AG04450 (cell line): ENCODE measurements at regions not wholly inside any gene's neighbourhood (a gene's known extent, or its start where the extent isn't known, plus 50 kb on each side); places are given as distances from the start of the nearest gene placed in this dataset.

ENCODE experiments used
- CTCF ChIA-PET: fragments of 300-600, 350-600 bp; formaldehyde crosslinking; extraction: SDS; loops from one replicate; lab custom pipeline; 2022; ENCODE audit warnings: antibody characterized with exemption, inconsistent platforms; lab: Charles Lee
- POLR2A ChIA-PET: fragments of 350-600 bp; formaldehyde crosslinking; extraction: SDS; loops from one replicate; lab custom pipeline; 2021; ENCODE audit warnings: antibody characterized with exemption, inconsistent platforms; lab: Yijun Ruan, JAX
- DNase-seq: peaks from one replicate; pipeline ENCODE4 v3.0.0-alpha.2; 2011; ENCODE audit warnings: low read depth, low spot score
- H3K27ac ChIP-seq: one replicate; pipeline ENCODE4 v1.5.1; 2012; ENCODE audit warnings: low read depth, low read length, control low read depth
- H3K27me3 ChIP-seq: one replicate; pipeline ENCODE4 v1.6.0; 2012; ENCODE audit warnings: low read length; ENCODE audit not compliant: control insufficient read depth, insufficient read depth
- H3K4me3 ChIP-seq: 2 replicates; pipeline ENCODE4 v1.5.1; 2011; ENCODE audit warnings: mild to moderate bottlenecking, low read depth, low read length, control low read depth
- H3K9me3 ChIP-seq: 2 replicates; pipeline ENCODE4 v1.5.1; 2012; ENCODE audit warnings: low read length; ENCODE audit not compliant: control insufficient read depth, insufficient read depth
- TF ChIP-seq, protein P1 (sequence below): IDR thresholded peaks from 2 replicates; pipeline ENCODE4 v1.5.1; 2011; ENCODE audit warnings: low read depth, low read length, control low read depth, inconsistent platforms

DNA sequence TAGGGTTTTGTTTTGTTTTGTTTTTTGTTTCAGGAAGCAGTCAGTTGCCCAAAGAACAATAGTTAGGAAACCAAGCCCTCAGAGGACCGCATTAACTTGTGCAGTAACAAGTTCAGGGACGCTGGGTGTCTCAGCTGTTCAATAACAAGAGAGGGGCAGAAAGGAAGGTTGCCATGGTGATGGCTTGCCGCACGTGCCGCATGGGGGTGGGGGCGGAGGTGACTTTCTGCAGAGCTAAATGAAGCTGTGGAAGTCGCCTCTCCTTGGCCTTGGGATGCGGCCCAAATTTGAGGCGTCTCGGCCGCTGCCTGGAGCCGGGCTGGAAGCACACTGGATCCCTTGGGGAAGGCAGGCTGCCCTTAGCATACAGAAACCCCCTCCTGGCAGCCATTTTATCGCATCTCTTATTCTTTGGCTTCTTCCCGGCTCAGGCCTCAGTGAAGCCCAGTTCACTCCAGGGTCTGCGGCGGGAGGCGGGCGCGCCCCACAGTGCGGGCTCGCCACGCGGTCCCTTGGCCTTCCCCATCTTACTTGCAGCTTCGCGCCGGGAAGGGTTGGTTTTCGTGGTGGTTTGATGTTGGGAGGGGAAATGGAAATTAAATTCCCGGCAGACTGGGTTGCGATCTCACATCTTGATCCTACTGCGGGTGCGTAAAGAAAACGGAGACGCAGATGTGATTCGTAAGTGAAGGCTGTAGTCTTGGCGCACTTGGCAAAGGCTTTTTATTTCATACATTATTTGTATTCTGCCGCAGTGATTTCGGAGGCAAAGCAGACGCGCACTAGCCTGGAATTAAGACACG lies 94.3 kb downstream of the SLC17A6 start:
- H3K27ac ChIP-seq: peak overlapping the region; percentile 63
- TF ChIP-seq, protein P1, sequence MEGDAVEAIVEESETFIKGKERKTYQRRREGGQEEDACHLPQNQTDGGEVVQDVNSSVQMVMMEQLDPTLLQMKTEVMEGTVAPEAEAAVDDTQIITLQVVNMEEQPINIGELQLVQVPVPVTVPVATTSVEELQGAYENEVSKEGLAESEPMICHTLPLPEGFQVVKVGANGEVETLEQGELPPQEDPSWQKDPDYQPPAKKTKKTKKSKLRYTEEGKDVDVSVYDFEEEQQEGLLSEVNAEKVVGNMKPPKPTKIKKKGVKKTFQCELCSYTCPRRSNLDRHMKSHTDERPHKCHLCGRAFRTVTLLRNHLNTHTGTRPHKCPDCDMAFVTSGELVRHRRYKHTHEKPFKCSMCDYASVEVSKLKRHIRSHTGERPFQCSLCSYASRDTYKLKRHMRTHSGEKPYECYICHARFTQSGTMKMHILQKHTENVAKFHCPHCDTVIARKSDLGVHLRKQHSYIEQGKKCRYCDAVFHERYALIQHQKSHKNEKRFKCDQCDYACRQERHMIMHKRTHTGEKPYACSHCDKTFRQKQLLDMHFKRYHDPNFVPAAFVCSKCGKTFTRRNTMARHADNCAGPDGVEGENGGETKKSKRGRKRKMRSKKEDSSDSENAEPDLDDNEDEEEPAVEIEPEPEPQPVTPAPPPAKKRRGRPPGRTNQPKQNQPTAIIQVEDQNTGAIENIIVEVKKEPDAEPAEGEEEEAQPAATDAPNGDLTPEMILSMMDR: no peak
- no peaks in the 10 kb centered on the region; the same call in 1 of the 2 replicates for H3K9me3 ChIP-seq
- CTCF ChIA-PET: no interaction called here
- no peaks in the 10 kb centered on the region for H3K27me3 ChIP-seq
- POLR2A ChIA-PET: no interaction called here
- peak overlapping the region; percentile 41 for H3K4me3 ChIP-seq
- no peak for DNase-seq

DNA sequence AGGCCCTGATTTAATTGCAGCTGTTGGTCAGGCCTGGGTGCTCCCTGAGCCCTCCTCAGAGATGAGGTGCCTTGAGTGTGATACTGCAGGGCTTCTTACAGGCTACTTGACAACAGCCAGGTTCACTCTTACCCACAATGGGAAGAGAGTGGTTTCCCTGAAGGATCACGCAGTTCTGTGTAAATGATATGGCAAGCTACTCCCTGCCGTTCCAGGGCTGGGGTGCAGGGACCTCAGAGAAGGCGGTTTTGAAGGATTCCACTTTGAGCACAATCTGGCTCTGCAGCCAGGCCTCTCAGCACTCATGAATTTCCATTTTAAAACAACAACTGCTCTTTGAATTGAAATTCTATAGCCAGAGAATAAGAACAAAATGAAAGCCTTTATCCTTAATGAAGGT lies 92.9 kb downstream of the SLC17A6 start:
- Histone ChIP-seq H3K27me3 (no peaks in the 10 kb centered on the region), H3K27ac (no peak overlapping the region), H3K4me3 (no peak overlapping the region), H3K9me3 (no peaks in the 10 kb centered on the region; the same call in 1 of the 2 replicates)
- TF ChIP-seq, protein P1: no peak
- ChIA-PET CTCF (no interaction called here), POLR2A (no interaction called here)
- DNase-seq: no peak

DNA sequence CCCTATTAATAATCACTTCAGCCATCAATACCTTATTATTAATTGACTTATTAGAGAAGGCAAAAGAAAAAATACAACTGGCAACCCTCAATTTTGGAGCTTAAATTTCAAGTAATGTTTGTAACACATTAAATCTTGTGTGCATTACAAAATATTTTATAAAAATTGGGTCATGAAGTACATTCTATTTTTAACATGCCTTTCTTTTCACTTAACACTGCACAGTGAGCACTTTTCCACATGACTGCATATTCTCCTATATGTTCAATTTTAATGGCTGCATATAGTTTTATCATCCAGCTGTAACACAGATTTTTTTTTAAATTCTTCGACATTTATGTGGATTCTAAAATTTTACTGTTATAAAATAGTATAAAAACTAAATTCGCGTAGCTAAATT lies 92.5 kb downstream of the SLC17A6 start:
- POLR2A ChIA-PET: no interaction called here
- CTCF ChIA-PET: interaction anchor here (1.0 kb wide), 1 partner anchor 357 kb away, joined by 5 read pairs; no protein-coding TSS in a partner anchor
- Histone ChIP-seq H3K9me3 (no peaks in the 10 kb centered on the region; the same call in 1 of the 2 replicates), H3K27ac (no peak overlapping the region), H3K27me3 (no peaks in the 10 kb centered on the region), H3K4me3 (no peak overlapping the region)
- TF ChIP-seq, protein P1: no peak
- DNase-seq: no peak

DNA sequence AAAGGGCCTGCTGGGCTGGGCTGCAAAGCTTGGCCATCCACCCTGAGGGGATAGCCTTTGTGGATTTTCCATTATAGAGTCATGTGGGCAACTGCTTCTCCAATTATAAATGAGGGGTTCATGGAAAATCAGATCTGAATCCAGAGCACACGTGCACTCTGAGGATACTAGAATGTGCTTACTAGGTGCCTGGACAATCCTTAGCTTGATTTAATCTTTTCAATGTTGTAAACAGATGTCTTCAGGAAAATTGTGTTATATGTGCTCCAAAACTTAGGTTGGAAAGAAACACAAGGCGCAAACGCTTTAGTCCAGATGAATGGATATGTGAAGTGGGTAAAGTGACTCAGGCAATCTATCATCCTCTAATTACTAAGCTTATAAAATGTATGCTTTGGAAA lies 92.0 kb downstream of the SLC17A6 start:
- TF ChIP-seq, protein P1: no peak
- DNase-seq: no peak
- Histone ChIP-seq H3K9me3 (no peaks in the 10 kb centered on the region; the same call in 1 of the 2 replicates), H3K27me3 (no peaks in the 10 kb centered on the region), H3K4me3 (no peak overlapping the region), H3K27ac (no peak overlapping the region)
- ChIA-PET POLR2A (no interaction called here), CTCF (interaction anchor here (1.0 kb wide), 1 partner anchor 357 kb away, joined by 5 read pairs; no protein-coding TSS in a partner anchor)
